SW480 (cell line): ENCODE measurements at regions not wholly inside any gene's neighbourhood (a gene's known extent, or its start where the extent isn't known, plus 50 kb on each side); places are given as distances from the start of the nearest gene placed in this dataset.
"Not testable (repeated sequence)": the region's sequence is repeated elsewhere in the genome, so short reads cannot be mapped to it uniquely, and the experiment has no call there.

Experiments
- DNase-seq: peaks from one replicate; pipeline ENCODE4 v3.0.0-alpha.2; 2016; ENCODE audit warnings: low spot score

DNA sequence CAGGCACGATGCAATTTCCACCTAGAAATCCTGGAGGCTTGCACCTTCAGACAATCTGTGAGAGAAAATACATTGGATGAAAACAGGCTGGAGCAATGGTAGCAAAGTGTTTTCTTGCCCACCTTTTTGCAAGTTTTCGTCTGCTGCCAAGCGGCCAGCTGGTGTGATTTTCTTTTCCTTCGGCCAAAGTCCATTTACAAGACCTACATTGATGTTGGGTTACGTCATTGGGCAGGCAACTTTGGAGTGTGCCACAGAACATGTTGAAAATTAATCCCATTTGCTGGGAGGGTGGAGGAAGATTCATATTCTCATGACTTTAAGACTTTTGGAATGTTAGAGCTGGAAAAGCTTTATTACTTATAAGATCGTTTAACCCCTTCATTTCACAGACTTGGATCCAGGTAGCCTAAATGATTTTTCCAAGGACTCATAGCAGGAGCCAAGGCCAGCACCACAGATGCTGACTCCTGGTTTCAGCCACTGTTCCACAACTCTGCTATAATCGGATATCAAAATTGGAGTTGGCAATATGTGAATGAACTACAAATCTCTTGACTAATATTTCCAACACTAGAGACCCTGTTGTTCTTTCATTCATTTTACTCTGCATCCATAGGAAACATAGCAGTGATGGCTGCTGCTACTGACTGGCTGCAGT, 352.1 kb downstream of the RND3 start:
- peak; percentile 59 for DNase-seq

DNA sequence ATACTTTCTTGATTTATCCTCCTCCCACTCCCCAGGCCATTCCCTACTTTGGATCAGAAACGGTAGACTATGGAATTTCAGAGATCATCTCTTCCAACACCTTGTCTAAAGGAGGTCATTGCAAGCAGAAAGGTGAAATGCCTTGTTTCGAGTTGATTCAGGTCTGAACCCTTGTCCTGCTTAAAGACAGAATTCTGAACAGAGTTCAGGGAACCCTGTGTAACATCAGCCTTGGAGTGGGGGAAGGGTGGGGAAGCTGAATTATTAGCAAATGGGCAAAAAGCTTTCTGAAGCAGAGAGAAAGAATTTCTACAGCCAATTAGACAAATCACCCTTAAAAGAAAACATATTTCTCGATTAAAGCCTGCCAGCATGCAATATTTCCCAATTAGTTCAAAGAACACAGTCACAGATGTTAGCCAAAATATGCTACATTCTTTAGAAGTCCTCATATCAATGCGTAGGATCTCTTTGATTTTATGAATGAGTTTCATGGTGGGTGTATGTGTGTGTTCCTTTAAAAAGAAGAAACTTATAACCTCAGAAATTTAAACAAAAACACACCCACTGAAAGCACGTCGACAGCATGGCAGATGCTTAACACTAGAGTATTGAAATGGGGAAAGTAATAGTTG, 353.1 kb downstream of the RND3 start:
- peak; percentile 60 for DNase-seq

DNA sequence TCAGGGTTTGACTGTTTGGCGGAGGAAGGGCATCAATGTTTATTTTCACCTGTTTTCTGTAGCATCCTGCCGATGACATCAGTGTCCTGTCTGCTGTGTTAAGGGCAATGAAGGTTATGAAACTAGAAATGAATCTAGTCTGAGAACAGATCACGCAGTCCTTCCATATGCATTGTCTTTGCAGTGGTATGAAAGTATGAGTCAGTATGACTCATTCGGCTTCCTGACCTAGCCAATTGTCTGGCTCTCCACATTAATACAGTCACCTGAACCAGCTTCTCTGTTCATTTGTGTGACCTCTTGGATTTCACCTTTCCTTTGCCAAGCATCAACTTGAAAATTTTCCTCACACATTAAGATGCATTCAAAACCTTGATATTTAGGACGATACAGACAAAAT, 353.8 kb downstream of the RND3 start:
- DNase-seq = peak; percentile 98

DNA sequence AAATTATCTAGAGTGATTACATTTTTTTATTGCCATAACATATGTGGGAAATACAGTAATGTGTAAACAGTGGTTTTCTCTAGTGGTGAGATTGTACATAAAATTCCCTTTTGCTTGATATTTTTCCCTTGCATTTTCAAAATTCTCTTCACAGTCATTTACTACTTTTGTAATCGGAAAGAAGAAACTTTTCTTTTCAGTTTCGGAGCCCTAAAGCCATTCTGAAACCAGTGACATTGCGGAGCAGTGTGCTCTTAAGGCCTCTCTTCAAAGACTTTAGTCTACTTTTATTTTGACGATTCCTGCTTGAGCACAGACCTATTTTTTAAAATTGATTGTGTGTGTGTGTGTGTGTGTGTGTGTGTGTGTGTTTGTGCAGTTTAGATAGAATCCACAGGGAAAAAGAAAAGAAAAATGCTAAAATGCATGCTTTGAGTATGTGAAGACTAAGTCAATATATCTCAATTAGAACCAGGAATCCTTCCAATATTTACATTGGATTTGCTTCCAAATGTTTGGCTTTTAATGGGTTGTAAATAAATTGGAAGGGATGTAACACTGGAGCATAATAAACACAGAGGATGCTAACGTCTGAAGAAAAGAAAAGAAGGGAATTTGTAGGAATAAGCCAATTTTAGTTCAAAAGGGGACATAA, 357.4 kb downstream of the RND3 start:
- DNase-seq = no peak

DNA sequence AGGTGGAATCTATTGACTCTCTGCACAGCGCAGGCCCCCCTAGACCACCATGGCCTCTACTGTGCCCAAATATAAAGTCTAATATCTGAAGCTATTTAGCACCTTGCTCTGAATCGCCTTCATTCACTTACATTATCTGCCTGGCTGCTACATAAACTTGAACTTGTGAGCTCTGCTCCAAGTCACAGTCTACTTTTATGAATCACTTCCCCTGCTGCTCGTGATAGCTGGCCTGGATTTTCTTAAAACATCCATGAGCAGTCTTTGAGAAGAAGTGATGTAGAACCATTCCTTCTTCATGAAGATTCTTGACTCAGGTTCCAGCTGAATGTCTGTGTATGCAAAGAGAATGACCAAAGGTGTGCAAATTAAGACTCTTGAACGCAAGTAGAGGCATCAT, 359.5 kb downstream of the RND3 start:
- no peak for DNase-seq

DNA sequence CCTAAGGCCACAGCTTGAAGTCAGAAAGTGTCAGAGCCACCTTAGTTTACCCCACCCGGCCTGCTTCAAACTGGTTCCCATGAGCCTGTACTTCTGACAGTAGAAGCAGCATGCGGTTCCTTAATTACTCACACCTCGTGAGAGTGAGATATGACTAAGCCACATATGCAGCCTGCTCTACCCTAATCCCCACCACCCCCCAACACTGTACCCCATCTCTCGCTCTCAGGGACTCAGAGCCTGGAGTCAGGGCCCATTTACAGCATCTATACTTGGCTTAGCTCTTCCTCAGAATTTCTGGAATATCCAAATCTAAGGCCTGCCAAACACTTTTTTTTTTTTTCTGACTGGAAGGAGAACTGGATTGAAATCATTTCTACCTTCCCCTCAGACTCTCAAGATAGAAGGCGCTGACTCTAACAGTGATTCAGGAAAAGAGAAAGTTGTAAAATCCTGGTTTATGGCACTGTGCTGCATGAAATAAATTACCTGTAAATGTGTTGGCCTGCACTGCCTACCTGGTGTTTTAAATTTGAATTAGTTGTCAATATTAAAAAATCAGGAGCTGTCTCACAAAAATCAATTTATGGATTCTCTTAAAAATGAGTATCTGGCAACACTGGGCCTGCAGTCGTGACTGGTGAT, 360.0 kb downstream of the RND3 start:
- DNase-seq = peak; percentile 68

DNA sequence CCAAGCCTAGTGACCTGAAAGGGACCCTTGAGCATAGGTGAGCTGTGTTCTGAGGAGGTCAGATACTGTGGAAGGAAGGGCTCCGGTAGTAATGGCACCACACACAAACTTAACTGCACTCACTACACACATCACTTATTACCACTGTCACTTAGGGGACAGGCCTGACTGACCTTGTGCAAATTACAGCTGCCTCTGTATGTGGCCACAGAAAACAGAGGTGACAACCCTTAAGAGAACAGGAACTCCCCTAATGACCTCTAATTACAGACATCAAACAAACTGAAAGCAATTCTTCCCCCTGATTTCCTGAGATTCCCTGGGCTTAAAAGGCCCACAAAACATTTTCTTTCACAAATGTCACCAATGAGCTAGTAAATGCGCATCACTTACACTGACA, 360.6 kb downstream of the RND3 start:
- peak; percentile 76 for DNase-seq

DNA sequence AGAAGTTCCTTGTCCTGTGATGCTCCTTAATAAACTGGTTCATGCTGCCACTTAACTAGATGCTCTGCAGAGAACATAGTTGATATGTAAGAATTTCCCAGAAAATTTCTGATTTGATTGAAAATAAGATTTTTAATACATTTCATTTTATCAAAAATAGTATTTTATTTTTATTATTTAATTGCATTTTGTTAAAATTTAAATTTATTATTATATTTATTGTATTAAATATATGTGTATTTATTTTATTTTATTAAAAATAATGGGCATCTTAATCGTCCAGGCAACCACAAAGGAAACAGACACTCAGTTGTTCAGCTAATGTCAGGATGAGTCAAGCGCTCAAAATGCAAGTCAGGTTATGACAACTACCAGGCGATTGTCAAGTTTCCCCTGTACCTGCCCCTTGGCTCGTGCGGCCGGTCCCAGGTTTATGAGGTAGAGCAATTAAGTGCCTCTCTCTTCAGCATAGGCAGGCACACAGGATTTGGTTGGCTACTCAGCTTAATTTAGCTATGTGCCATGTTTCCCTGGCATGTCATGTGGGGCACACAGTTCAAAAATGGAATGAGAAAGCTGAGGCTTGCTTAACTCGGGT, 361.2 kb downstream of the RND3 start:
- peak; percentile 84 for DNase-seq

DNA sequence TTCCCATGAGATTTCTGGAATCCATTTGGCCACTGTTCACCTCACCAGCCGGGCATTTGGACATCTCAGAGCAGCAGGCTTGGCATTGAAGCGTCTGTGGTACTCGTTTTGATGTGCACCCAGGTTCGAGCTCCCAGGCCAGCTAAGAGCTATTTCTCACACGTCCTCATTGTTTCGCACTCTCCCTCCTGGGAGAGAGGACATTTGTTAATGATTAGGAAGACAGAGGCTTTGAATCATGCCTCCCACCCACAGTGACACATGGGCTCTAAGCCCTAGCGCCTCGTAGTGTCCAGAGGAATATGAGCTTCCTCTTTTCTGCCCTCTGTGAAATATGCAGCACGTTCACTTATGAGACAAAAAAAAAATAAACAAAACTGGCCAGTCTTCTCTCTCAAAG, 361.8 kb downstream of the RND3 start:
- DNase-seq = peak; percentile 73

DNA sequence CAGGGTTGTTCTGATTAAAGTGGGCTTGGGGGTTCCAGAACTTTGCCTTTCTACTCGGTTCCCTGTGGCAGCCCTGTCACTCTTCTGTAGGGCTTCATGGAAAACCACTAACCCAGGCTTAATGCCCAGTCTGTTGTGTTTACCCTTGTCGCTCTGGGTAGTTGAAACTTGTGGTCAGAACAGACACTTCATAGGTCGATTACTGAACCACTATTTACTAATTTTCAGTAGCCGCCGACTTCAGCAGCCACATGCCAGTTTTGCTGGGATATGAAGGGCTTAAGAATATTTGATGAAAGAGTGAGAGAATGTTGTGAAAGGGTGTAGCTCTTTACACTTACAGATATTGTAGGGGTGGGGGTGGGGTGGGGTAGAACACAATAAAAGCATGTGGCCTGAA, 362.3 kb downstream of the RND3 start:
- peak; percentile 68 for DNase-seq

DNA sequence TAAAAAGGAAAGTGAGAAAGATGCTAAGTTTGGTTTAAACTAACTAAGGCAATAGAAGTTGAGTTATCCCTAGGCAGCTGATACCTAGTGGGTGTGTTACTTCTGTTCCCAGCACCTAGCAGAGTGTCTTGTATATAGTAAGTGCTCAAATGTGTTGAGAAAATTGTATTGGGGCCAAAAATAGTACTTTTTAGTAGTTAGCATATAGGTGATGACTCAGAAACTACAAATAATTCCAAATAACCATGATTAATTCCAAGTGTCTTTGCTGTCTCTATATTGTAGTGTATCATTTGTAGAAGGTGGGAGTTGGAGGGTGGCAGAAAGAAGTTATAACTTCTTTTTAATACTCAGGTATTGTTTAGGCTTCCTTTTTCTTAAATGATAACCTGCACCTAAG, 362.7 kb downstream of the RND3 start:
- no peak for DNase-seq

DNA sequence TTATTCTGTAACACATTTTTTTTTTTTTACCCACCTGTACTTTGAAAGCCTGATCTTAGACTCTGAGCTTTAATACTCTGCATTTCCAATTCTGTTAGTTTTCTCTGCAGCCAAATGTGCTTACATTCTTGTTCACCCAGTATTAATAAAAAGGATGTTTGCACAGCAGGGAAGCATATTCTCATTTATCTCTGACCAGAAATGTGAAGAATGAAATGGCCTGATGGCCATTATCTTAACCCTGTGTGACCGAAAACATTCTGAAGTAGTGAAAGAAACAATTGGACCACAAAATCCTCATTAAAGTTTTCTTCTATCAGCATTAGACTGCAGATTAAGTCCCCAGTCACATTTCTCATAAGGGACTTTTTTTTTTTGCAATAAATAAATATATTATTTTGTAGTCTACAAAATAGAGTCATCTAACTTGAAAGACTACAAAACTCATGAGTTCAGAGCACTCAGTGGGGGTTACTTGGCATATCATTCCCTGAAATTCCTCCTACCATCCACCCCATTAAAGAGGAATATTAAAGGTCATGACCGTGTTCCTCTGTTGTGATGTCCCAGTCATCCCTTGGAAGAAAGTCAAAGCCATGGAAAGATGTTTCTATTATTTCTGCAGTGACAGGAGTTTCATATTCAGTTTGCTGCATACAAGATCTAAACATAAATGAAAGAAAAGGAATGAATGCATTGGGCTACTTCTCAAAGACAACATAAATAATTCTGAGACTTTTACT, 364.4 kb downstream of the RND3 start:
- no peak for DNase-seq

DNA sequence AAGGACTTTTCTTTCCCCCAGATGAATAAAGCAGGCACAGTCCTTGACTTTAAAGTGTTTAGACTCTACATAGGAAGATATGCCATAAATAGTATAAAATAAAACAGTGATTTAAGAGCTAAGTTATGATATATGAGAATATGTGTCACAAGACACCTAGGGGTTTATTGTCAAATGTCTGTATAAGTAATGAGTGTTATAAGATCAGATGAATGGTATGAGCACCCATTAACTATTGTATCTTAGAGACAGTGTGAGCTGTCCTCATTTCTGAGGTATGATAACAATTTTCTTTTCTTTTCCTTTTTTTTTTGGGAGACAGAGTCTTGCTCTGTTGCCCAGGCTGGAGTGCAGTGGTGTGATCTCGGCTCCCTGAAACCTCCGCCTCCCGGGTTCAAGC, 365.3 kb downstream of the RND3 start:
- no peak for DNase-seq

DNA sequence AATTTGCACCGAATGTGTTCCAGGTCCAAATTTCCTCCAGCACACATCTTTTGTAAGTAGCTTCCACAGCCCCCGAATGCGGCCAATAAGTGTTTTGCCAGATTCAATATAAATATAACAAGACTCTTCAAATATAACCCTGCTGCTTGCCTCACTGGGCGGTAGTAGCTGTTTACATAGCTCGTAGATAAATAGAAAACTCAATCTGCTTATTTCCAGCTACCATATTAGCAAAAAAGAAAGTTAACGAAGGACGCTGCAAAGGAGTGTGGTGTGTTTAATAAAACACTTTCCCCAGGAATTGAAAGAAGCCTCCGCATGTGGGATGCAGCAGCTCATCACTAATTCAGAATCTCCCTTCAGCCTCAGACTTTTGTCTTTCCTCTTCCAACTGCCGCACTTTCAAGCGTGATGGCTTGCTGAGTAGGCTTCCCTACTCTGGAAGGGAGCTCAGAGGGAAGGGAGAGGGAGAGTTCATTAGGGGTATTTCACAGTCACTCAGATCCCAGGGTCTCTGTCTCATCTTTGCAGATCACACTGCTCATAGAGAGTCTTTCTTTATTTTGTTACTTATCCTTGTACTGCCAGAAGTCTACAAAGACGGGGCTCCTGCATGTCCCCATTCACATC, 367.0 kb downstream of the RND3 start:
- no peak for DNase-seq

DNA sequence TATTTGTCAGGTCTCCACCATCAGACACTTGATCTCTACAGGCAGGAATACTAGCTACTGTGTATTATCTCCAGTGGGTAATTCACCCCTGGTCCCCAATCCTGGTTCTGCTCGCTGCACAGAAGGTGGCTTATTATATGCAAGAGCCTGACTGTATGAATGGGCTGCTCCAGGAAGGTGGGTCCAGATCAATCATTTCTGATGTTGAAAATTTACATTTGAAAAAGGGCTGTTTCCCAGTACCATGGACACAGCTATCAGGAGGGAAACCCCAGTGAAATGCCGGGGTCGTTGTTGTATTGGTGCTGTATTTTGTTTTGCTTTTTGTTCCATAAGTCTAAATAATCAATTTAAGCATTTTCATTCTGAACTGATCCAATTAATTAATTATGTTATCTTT, 367.6 kb downstream of the RND3 start:
- no peak for DNase-seq

DNA sequence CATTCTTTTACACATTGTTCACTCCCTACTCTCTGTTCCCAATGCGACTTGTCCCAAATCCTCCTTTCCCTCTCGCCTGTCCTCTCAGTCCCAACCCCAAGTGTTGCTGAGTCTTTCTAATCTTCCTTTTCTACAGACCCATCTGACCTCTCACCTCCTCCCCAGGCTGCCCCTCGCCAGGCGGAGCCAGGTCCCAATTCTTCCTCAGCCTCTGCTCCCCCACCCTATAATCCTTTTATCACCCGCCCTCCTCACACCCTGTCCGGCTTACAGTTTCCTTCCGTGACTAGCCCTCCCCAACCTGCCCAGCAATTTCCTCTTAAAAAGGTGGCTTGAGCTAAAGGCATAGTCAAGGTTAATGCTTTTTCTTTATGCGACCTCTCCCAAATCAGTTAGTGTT, 373.4 kb downstream of the RND3 start:
- not testable (repeated sequence) for DNase-seq

DNA sequence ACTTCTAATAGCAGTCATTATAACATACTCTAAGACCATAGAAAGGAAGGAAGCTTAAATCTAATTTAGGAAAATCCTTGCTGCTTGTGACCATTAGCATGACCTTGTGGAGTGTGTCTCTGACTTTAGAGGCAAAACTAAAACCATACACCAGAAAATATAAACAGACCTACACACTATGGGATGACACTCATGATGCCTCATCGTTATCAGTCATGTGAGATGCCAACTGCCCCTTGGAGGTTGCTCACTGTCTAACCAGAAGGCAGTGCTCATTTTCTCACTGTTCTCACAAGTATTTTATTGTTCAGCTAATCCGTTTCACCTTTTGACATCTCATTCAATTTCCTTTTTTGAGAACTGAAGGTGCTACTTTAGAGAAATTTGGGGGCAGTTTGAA, 376.9 kb downstream of the RND3 start:
- DNase-seq = no peak

DNA sequence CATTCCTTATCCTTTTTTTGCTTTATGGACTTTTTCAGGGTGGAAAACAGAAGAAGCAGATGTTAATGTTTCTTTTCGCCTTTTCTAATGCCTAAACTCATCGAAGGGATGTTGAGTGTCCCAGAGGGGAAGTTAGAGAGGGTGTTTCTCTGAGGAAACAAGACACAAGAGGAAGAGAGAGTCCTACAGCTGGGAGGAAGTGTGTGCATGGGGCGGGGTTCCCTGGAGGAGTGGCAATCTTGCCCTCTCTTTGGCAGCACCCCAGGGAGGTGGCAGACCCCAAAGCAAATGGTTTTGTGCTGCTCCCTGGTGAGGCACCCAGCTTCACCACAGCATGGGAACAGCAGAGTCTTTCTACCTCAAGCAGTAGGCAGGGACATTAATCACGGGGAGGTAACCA, 377.6 kb downstream of the RND3 start:
- DNase-seq = no peak

DNA sequence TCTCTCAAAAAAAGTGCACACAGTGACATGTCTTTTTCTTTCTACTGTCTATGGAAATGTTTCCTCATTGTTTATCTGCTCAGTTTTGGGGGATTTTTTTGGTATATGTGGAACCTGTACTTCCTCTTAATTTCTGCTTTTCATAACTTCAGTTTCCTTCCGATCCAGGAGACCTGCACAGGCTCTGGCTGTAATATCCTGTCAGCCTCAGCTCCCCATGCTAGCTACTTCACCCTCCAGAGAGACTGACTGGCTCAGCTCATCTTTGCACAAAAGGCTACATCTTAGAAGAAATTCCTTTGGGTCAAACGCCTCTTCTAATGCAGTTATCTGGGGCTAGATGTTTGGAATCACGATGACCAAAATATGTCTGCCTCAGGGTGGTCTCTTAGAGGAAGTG, 378.4 kb downstream of the RND3 start:
- DNase-seq = no peak

DNA sequence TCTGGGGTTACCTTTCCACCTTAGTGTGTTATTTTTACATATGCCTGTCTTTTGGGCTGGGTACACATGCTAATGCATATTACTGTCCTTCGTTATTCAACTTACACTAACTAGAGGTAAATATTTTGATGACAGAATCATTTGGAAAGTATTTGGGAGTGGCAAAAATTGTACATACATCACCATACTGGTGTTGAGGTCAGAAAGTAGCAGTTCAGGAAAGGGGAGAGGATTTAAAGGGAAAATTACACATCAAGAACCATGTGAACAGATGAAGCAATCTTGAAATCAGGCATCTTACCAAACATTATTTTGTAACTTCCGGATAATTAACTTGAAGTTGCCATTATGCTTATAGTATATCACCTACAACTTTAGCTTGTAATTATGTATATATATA, 379.7 kb downstream of the RND3 start:
- DNase-seq = no peak

DNA sequence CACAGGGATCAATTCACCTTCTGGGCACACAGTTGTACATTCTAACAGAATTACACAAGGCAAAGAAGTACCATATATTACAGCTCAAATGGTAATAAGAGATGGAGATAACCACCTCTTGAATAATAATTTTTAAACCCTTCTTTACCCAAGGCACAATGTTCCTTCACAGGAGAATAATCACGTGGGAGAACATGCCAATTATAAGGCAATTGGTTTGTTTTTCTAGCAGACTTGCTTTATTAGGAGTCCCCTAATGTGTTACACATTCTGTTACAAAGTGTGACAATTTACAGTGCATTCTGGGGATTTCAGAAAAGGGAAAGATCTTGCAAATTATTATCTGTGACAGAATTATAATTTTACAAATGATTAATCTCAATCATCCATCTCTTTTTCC, 380.3 kb downstream of the RND3 start:
- DNase-seq = no peak

DNA sequence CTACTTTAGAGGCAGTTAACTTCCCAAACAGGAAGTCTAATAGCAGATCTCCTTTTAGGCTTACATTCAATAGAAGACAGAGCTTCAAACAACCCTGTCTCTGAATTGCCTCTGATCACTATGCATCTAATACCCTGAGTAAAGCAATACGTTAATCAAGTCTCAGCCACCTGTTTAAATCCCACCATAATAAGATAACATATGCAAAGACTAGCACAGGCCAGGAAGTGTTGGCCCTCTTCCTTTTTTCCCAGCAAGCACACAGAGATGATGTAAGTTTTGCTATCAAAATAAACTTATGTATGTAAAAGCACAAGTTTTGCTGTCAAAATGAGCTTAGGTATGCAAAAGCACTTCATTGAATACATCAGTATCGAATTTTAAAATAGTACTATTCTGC, 385.5 kb downstream of the RND3 start:
- DNase-seq = no peak
